Neuronal stem cell (in vitro differentiated cells): ENCODE measurements at regions not wholly inside any gene's neighbourhood (a gene's known extent, or its start where the extent isn't known, plus 50 kb on each side); places are given as distances from the start of the nearest gene placed in this dataset.

Experiments
- DNase-seq: peaks from one replicate; pipeline ENCODE4 v3.0.0-alpha.2; 2013; ENCODE audit warnings: low spot score
- H2AFZ ChIP-seq: one replicate; pipeline ENCODE4 v1.6.1; 2013; ENCODE audit warnings: mild to moderate bottlenecking, low read length, inconsistent platforms
- H2AK5ac ChIP-seq: 2 replicates; pipeline ENCODE4 v1.6.1; 2013; ENCODE audit warnings: low read depth, mild to moderate bottlenecking, inconsistent platforms, low read length, moderate library complexity, mixed read lengths
- H2BK120ac ChIP-seq: 2 replicates; pipeline ENCODE4 v1.6.1; 2013; ENCODE audit warnings: low read depth, mild to moderate bottlenecking, inconsistent platforms, low read length, moderate library complexity, mixed read lengths
- H2BK12ac ChIP-seq: one replicate; pipeline ENCODE4 v1.6.1; 2013; ENCODE audit warnings: low read length, inconsistent platforms
- H2BK15ac ChIP-seq: 2 replicates; pipeline ENCODE4 v1.6.1; 2013; ENCODE audit warnings: mild to moderate bottlenecking, low read length, inconsistent platforms, mixed read lengths
- H2BK5ac ChIP-seq: one replicate; pipeline ENCODE4 v1.6.1; 2013; ENCODE audit warnings: inconsistent platforms, mild to moderate bottlenecking, low read length, moderate library complexity
- H3K14ac ChIP-seq: one replicate; pipeline ENCODE4 v1.6.1; 2013; ENCODE audit warnings: low read length, inconsistent platforms
- H3K18ac ChIP-seq: 2 replicates; pipeline ENCODE4 v1.6.1; 2013; ENCODE audit warnings: low read length, inconsistent platforms
- H3K23ac ChIP-seq: 2 replicates; pipeline ENCODE4 v1.6.1; 2013; ENCODE audit warnings: low read depth, mild to moderate bottlenecking, mixed read lengths, low read length, inconsistent platforms; ENCODE audit not compliant: poor library complexity
- H3K27ac ChIP-seq: replicated peaks from 3 replicates; pipeline ENCODE4 v1.5.1; 2013; ENCODE audit warnings: low read length, inconsistent platforms
- H3K27me3 ChIP-seq, 3 experiments: 2 replicates each; pipeline ENCODE4 v1.6.1; 2013; ENCODE audit warnings: low read length in 3 of 3, mild to moderate bottlenecking in 2 of 3, inconsistent platforms in 1 of 3, low read depth in 1 of 3, mixed read lengths in 1 of 3, moderate library complexity in 1 of 3; ENCODE audit not compliant: control insufficient read depth in 3 of 3, insufficient read depth in 3 of 3
- H3K36me3 ChIP-seq, 2 donors: replicated peaks in 1 of 2; 2 replicates each; pipeline ENCODE4 v1.6.1; 2013; ENCODE audit warnings: low read length in 2 of 2; ENCODE audit not compliant: control insufficient read depth in 2 of 2, insufficient read depth in 2 of 2
- H3K4ac ChIP-seq: 2 replicates; pipeline ENCODE4 v1.6.1; 2013; ENCODE audit warnings: inconsistent platforms, mild to moderate bottlenecking, low read length, moderate library complexity
- H3K4me1 ChIP-seq, 2 donors: 1 replicate in 1 of 2; 2 replicates in 1 of 2; pipeline ENCODE4 v1.6.1; 2013; ENCODE audit warnings: low read length in 2 of 2, low read depth in 1 of 2; ENCODE audit not compliant: control insufficient read depth in 2 of 2, insufficient read depth in 1 of 2
- H3K4me2 ChIP-seq: one replicate; pipeline ENCODE4 v1.6.1; 2013; ENCODE audit warnings: mild to moderate bottlenecking, low read length, inconsistent platforms; ENCODE audit not compliant: insufficient read depth, poor library complexity, severe bottlenecking
- H3K4me3 ChIP-seq, 2 donors: 2 replicates each; pipeline ENCODE4 v1.5.1; 2013; ENCODE audit warnings: low read length in 2 of 2, mild to moderate bottlenecking in 2 of 2, inconsistent platforms in 1 of 2, moderate library complexity in 1 of 2
- H3K79me1 ChIP-seq: one replicate; pipeline ENCODE4 v1.6.1; 2013; ENCODE audit warnings: low read depth, mild to moderate bottlenecking, inconsistent platforms, low read length, moderate library complexity
- H3K9ac ChIP-seq: one replicate; pipeline ENCODE4 v1.6.1; 2013; ENCODE audit warnings: mild to moderate bottlenecking, low read depth, low read length, inconsistent platforms; ENCODE audit not compliant: poor library complexity
- H3K9me3 ChIP-seq, 2 donors: replicated peaks in 1 of 2; 2 replicates each; pipeline versions ENCODE3 to v1.6.1; 2013; ENCODE audit warnings: low read length in 2 of 2, mild to moderate bottlenecking in 2 of 2, inconsistent platforms in 1 of 2, low read depth in 1 of 2, mixed read lengths in 1 of 2, moderate library complexity in 1 of 2; ENCODE audit not compliant: control insufficient read depth in 2 of 2, insufficient read depth in 1 of 2
- H4K8ac ChIP-seq: one replicate; pipeline ENCODE4 v1.6.1; 2013; ENCODE audit warnings: low read depth, mild to moderate bottlenecking, inconsistent platforms, low read length, moderate library complexity
- H4K91ac ChIP-seq: one replicate; pipeline ENCODE4 v1.6.1; 2013; ENCODE audit warnings: low read length, low read depth, mild to moderate bottlenecking, inconsistent platforms; ENCODE audit not compliant: poor library complexity
- WGBS, 2 donors: extraction: QIAGEN DNeasy Blood & Tissue Kit; methylation state at CpG; one replicate each; pipeline ENCODE4 v1.1.7; 2013; ENCODE audit warnings: missing lambda C conversion rate in 2 of 2, mixed read lengths in 1 of 2; ENCODE audit not compliant: insufficient read length in 2 of 2, insufficient replicate concordance in 1 of 2; ENCODE audit errors: extremely low coverage in 2 of 2; 5-methylcytosine and 5-hydroxymethylcytosine counted together

GRCh38 chr21:36567216-36567885, 87.4 kb upstream of the CLDN14 start:
- Histone ChIP-seq H3K79me1 (no peaks in the 10 kb centered on the region), H3K27me3 (peaks cover 0 to 12% (median 0%) of the 10 kb centered on the region in 3 experiments), H2BK120ac (no peak overlapping the region), H3K14ac (no peak overlapping the region), H3K4ac (no peak overlapping the region), H3K36me3 (no peaks in the 10 kb centered on the region), H3K27ac (no peak overlapping the region), H3K18ac (no peak overlapping the region), H3K4me1 (no peaks in the 10 kb centered on the region), H2BK5ac (no peak overlapping the region), H4K8ac (no peak overlapping the region), H2AFZ (no peak overlapping the region), H3K4me3 (no peak overlapping the region), H3K23ac (no peak overlapping the region), H3K4me2 (no peak overlapping the region), H3K9ac (no peak overlapping the region), H2BK15ac (no peak overlapping the region), H4K91ac (no peak overlapping the region), H3K9me3 (peaks cover 0 to 3% of the 10 kb centered on the region in 2 donors), H2BK12ac (no peak overlapping the region), H2AK5ac (no peak overlapping the region)
- no peak for DNase-seq
- no CpG with 5 or more reads among the region's 5 CpGs for WGBS, 2 donors

DNA sequence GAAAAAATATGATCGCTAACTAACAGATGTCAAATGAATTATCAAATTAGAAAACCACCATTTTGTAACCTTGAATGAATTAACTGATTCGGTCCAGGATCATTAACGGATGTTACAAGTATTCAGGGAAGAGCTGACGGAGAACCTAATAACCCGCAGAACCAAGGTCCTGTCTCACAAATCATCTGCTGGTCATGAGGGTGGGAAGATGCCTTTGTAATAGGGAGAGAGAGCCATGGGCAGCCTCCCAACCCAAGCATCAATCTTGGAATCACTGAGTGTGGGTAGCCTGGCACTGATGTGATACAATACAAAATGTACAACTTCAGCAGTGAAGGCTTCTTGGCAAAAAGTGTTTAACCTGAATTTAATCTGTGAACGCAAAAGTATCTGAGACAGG, 89.6 kb upstream of the CLDN14 start:
- Histone ChIP-seq H3K23ac (no peak overlapping the region), H2BK12ac (no peak overlapping the region), H3K14ac (no peak overlapping the region), H3K79me1 (no peaks in the 10 kb centered on the region), H2AFZ (no peak overlapping the region), H3K9ac (no peak overlapping the region), H2BK15ac (no peak overlapping the region), H3K36me3 (no peaks in the 10 kb centered on the region), H3K27me3 (peaks cover 0 to 7% (median 0%) of the 10 kb centered on the region in 3 experiments), H3K4me3 (no peak overlapping the region), H2BK120ac (no peak overlapping the region), H3K9me3 (peaks cover 0 to 3% of the 10 kb centered on the region in 2 donors), H3K4me2 (no peak overlapping the region), H2AK5ac (no peak overlapping the region), H4K8ac (no peak overlapping the region), H3K4me1 (no peaks in the 10 kb centered on the region), H3K18ac (no peak overlapping the region), H3K27ac (no peak overlapping the region), H4K91ac (no peak overlapping the region), H2BK5ac (no peak overlapping the region), H3K4ac (no peak overlapping the region)
- WGBS, 2 donors = no CpG with 5 or more reads among the region's 6 CpGs
- DNase-seq = no peak

GRCh38 chr21:36571556-36571955, 91.6 kb upstream of the CLDN14 start:
- no peak overlapping the region for H2AFZ ChIP-seq
- H3K27me3 ChIP-seq = peaks cover 0 to 19% (median 0%) of the 10 kb centered on the region in 3 experiments

GRCh38 chr21:36572039-36572438, 92.1 kb upstream of the CLDN14 start:
- no peak overlapping the region for H3K4me3 ChIP-seq
- DNase-seq = no peak
- no peak overlapping the region for H2AFZ ChIP-seq
- no peak overlapping the region for H3K14ac ChIP-seq
- no peaks in the 10 kb centered on the region for H3K79me1 ChIP-seq
- H2BK15ac ChIP-seq = no peak overlapping the region
- no peak overlapping the region for H2AK5ac ChIP-seq
- H3K27ac ChIP-seq = no peak overlapping the region
- H3K4me2 ChIP-seq = no peak overlapping the region
- WGBS, 2 donors = no CpG with 5 or more reads among the region's 7 CpGs
- H2BK12ac ChIP-seq = no peak overlapping the region
- H2BK120ac ChIP-seq = no peak overlapping the region
- peaks cover 0 to 19% (median 0%) of the 10 kb centered on the region in 3 experiments for H3K27me3 ChIP-seq
- no peaks in the 10 kb centered on the region for H3K9me3 ChIP-seq
- H3K9ac ChIP-seq = no peak overlapping the region
- H4K91ac ChIP-seq = no peak overlapping the region
- no peak overlapping the region for H3K23ac ChIP-seq
- H3K4me1 ChIP-seq = no peaks in the 10 kb centered on the region
- peak overlapping the region; percentile 29 for H3K18ac ChIP-seq
- no peak overlapping the region for H3K4ac ChIP-seq
- no peaks in the 10 kb centered on the region for H3K36me3 ChIP-seq
- no peak overlapping the region for H4K8ac ChIP-seq
- no peak overlapping the region for H2BK5ac ChIP-seq

More at GRCh38 chr21:36571556-36571955, 91.6 kb upstream of the CLDN14 start:
- H3K4me3 ChIP-seq = no peak overlapping the region
- no peaks in the 10 kb centered on the region for H3K79me1 ChIP-seq
- H3K4me2 ChIP-seq = no peak overlapping the region
- H2BK15ac ChIP-seq = no peak overlapping the region
- WGBS, 2 donors = no CpG with 5 or more reads among the region's 10 CpGs
- H3K9me3 ChIP-seq = no peaks in the 10 kb centered on the region
- H2BK12ac ChIP-seq = no peak overlapping the region
- no peak overlapping the region for H3K14ac ChIP-seq
- H3K27ac ChIP-seq = no peak overlapping the region
- H3K4me1 ChIP-seq = no peaks in the 10 kb centered on the region
- H4K8ac ChIP-seq = no peak overlapping the region
- no peak overlapping the region for H3K9ac ChIP-seq
- H3K4ac ChIP-seq = no peak overlapping the region
- no peak overlapping the region for H3K23ac ChIP-seq
- H2BK5ac ChIP-seq = no peak overlapping the region
- DNase-seq = no peak
- no peak overlapping the region for H2AK5ac ChIP-seq
- no peaks in the 10 kb centered on the region for H3K36me3 ChIP-seq
- no peak overlapping the region for H3K18ac ChIP-seq
- H4K91ac ChIP-seq = no peak overlapping the region
- H2BK120ac ChIP-seq = no peak overlapping the region
